ENCODE measurements at regions not wholly inside any gene's neighbourhood (a gene's known extent, or its start where the extent isn't known, plus 50 kb on each side); places are given as distances from the start of the nearest gene placed in this dataset.
A peak's percentile ranks its signal among the peaks of the same experiment; 100 is the strongest.

DNA sequence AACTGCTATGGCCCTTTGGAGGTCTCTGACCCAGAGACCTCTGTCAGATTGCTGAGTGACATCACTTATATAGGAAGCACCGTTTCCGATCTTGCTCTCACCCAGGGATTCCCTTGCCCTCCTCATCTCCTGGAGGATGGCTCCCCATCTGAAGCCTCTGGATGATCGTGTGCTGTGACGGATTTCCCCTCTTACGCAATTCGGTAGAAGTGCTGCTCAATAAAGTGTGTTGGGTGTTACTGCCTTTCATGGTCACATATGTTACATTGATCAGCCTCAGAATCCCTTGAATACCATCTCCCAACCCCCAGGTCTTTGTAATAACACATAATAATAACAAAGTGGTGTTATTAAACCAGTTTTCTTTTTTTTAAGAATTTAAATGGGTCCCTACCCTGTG, 107.3 kb upstream of the CLEC14A start:
- Histone ChIP-seq H3K4me3 (replicated peaks in 1 of 3; ENCODE audit: insufficient read depth in 1 of 3, low read depth in 2 of 3, low read length in 3 of 3) (no peak overlapping the region), H3K36me3 (replicated peaks in 1 of 2; ENCODE audit: control insufficient read depth in 1 of 2, insufficient read depth in 2 of 2, low read length in 2 of 2) (no peaks in the 10 kb centered on the region), H3K4me2 (ENCODE audit: low read depth, low read length) (no peak overlapping the region), H3K4me1 (ENCODE audit: insufficient read depth, low read length) (no peaks in the 10 kb centered on the region), H3K27me3 (ENCODE audit: control insufficient read depth in 1 of 2, insufficient read depth in 2 of 2, low read length in 2 of 2) (no peaks in the 10 kb centered on the region), H3K79me2 (ENCODE audit: insufficient read depth, low read length) (no peaks in the 10 kb centered on the region), H2AFZ (ENCODE audit: low read length) (no peak overlapping the region), H4K20me1 (ENCODE audit: insufficient read depth, low read length) (no peaks in the 10 kb centered on the region), H3K27ac (ENCODE audit: extremely low read length, insufficient read depth, low read length) (no peak overlapping the region), H3K9me3 (ENCODE audit: low read length) (0 out of 2 replicates have a peak, but pooled peaks cover 2% of the 10 kb centered on the region), H3K9ac (ENCODE audit: insufficient read depth, low read depth, low read length) (no peak overlapping the region)
- intact Hi-C loops (cut with micrococcal nuclease; ENCODE audit: unreplicated experiment) (no loop called here), in situ Hi-C loops (cut with HindIII; ENCODE audit: extremely low pct_ligation_motif_present, low pct_unique_long_range_greater_than_20kb) (no loop called here)
- no peak for DNase-seq (ENCODE audit: low spot score)
- WGBS (ENCODE audit: low lambda C conversion rate), result 53% methylated on average over 6 of the region's 6 CpGs
- FAIRE-seq, result no peak
- ChIA-PET CTCF (ENCODE audit: low intra/inter-chr PET ratio, low total read pairs) (no interaction called here), POLR2A (no interaction called here)
- no peak for ATAC-seq
- BruUV-seq (replicated peaks), result no TSS peak
- TF ChIP-seq ZNF383 (CRISPR knock-in tag; IDR thresholded peaks at IDR 0.05; ENCODE audit: borderline replicate concordance) (no peak), FOXM1 (CRISPR knock-in tag; IDR thresholded peaks at IDR 0.05) (no peak), SMAD1 (CRISPR knock-in tag; IDR thresholded peaks at IDR 0.05; ENCODE audit: borderline replicate concordance, low read depth) (no peak), CEBPG (CRISPR knock-in tag; IDR thresholded peaks at IDR 0.05) (peak; percentile 50; the same call in 1 of the 2 replicates), CEBPB (IDR thresholded peaks at IDR 0.05; ENCODE audit: borderline replicate concordance, low read depth, low read length) (peak; percentile 94; the same call in 1 of the 2 replicates), REXO4 (CRISPR knock-in tag; IDR thresholded peaks at IDR 0.05; ENCODE audit: borderline replicate concordance) (no peak), TP53 (CRISPR knock-in tag; conservative IDR thresholded peaks at IDR 0.05) (no peak)
- TF ChIP-seq, protein P1, sequence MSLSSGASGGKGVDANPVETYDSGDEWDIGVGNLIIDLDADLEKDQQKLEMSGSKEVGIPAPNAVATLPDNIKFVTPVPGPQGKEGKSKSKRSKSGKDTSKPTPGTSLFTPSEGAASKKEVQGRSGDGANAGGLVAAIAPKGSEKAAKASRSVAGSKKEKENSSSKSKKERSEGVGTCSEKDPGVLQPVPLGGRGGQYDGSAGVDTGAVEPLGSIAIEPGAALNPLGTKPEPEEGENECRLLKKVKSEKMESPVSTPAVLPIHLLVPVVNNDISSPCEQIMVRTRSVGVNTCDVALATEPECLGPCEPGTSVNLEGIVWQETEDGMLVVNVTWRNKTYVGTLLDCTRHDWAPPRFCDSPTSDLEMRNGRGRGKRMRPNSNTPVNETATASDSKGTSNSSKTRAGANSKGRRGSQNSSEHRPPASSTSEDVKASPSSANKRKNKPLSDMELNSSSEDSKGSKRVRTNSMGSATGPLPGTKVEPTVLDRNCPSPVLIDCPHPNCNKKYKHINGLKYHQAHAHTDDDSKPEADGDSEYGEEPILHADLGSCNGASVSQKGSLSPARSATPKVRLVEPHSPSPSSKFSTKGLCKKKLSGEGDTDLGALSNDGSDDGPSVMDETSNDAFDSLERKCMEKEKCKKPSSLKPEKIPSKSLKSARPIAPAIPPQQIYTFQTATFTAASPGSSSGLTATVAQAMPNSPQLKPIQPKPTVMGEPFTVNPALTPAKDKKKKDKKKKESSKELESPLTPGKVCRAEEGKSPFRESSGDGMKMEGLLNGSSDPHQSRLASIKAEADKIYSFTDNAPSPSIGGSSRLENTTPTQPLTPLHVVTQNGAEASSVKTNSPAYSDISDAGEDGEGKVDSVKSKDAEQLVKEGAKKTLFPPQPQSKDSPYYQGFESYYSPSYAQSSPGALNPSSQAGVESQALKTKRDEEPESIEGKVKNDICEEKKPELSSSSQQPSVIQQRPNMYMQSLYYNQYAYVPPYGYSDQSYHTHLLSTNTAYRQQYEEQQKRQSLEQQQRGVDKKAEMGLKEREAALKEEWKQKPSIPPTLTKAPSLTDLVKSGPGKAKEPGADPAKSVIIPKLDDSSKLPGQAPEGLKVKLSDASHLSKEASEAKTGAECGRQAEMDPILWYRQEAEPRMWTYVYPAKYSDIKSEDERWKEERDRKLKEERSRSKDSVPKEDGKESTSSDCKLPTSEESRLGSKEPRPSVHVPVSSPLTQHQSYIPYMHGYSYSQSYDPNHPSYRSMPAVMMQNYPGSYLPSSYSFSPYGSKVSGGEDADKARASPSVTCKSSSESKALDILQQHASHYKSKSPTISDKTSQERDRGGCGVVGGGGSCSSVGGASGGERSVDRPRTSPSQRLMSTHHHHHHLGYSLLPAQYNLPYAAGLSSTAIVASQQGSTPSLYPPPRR (CRISPR knock-in tag; IDR thresholded peaks at IDR 0.05; ENCODE audit: borderline replicate concordance), result no peak
- TF ChIP-seq, protein P2, sequence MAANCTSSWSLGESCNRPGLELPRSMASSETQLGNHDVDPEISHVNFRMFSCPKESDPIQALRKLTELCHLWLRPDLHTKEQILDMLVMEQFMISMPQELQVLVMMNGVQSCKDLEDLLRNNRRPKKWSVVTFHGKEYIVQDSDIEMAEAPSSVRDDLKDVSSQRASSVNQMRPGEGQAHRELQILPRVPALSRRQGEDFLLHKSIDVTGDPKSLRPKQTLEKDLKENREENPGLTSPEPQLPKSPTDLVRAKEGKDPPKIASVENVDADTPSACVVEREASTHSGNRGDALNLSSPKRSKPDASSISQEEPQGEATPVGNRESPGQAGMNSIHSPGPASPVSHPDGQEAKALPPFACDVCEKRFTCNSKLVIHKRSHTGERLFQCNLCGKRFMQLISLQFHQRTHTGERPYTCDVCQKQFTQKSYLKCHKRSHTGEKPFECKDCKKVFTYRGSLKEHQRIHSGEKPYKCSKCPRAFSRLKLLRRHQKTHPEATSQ (CRISPR knock-in tag; IDR thresholded peaks at IDR 0.05; ENCODE audit: borderline replicate concordance), result no peak
- TF ChIP-seq, protein P3, sequence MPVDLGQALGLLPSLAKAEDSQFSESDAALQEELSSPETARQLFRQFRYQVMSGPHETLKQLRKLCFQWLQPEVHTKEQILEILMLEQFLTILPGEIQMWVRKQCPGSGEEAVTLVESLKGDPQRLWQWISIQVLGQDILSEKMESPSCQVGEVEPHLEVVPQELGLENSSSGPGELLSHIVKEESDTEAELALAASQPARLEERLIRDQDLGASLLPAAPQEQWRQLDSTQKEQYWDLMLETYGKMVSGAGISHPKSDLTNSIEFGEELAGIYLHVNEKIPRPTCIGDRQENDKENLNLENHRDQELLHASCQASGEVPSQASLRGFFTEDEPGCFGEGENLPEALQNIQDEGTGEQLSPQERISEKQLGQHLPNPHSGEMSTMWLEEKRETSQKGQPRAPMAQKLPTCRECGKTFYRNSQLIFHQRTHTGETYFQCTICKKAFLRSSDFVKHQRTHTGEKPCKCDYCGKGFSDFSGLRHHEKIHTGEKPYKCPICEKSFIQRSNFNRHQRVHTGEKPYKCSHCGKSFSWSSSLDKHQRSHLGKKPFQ (CRISPR knock-in tag; IDR thresholded peaks at IDR 0.05; ENCODE audit: insufficient replicate concordance), result no peak
- TF ChIP-seq, protein P4, sequence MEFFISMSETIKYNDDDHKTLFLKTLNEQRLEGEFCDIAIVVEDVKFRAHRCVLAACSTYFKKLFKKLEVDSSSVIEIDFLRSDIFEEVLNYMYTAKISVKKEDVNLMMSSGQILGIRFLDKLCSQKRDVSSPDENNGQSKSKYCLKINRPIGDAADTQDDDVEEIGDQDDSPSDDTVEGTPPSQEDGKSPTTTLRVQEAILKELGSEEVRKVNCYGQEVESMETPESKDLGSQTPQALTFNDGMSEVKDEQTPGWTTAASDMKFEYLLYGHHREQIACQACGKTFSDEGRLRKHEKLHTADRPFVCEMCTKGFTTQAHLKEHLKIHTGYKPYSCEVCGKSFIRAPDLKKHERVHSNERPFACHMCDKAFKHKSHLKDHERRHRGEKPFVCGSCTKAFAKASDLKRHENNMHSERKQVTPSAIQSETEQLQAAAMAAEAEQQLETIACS (CRISPR knock-in tag; IDR thresholded peaks at IDR 0.05), result no peak

All from HepG2 (cell line).